Gastroesophageal sphincter (tissue), 4 donors: ENCODE measurements at regions not wholly inside any gene's neighbourhood (a gene's known extent, or its start where the extent isn't known, plus 50 kb on each side); places are given as distances from the start of the nearest gene placed in this dataset.

Source experiments
- ATAC-seq: fragments of 150-250 bp; one replicate; pipeline ENCODE4 v1.9.1; 2016; ENCODE audit warnings: mild to moderate bottlenecking, moderate library complexity
- H3K27ac ChIP-seq, 4 donors: fragments of 200-600 bp; sonication (generic) in 3 of 4; 1 replicate in 3 of 4; 2 replicates in 1 of 4; pipeline ENCODE4 v1.5.1; 2016 to 2019
- H3K27me3 ChIP-seq: fragments of 200-600 bp; sonication (generic); one replicate; pipeline ENCODE4 v1.5.1; 2019
- H3K36me3 ChIP-seq, 2 donors: fragments of 200-600 bp; sonication (generic); one replicate each; pipeline ENCODE4 v1.5.1; 2019; ENCODE audit warnings: control low read depth in 1 of 2
- H3K4me1 ChIP-seq, 3 donors: fragments of 200-600 bp; sonication (generic); 1 replicate in 2 of 3; 2 replicates in 1 of 3; pipeline ENCODE4 v1.5.1; 2016 to 2019; ENCODE audit warnings: control low read depth in 2 of 3
- H3K4me3 ChIP-seq, 2 donors: fragments of 200-600 bp; sonication (generic); one replicate each; pipeline ENCODE4 v1.5.1; 2019; ENCODE audit warnings: mild to moderate bottlenecking in 1 of 2, moderate library complexity in 1 of 2
- H3K9me3 ChIP-seq, 3 donors: fragments of 200-600 bp; sonication (generic); one replicate each; pipeline ENCODE4 v1.5.1; 2017 to 2019; ENCODE audit warnings: control low read depth in 2 of 3
- CTCF ChIP-seq, 4 experiments: fragments of 200-600 bp in 2 of 4; fragments of 450-650 bp in 2 of 4; sonication (generic) in 1 of 4; IDR thresholded peaks; one replicate each; pipeline ENCODE4 v1.5.1; 2017 to 2019; ENCODE audit warnings: antibody characterized with exemption in 4 of 4, mild to moderate bottlenecking in 2 of 4, moderate library complexity in 2 of 4
- EP300 ChIP-seq: sonication (generic); formaldehyde crosslinking; IDR thresholded peaks from one replicate; pipeline ENCODE4 v1.6.1; 2017; ENCODE audit warnings: antibody characterized with exemption, mild to moderate bottlenecking
- POLR2A ChIP-seq, 2 donors: fragments of 450-650 bp; IDR thresholded peaks; one replicate each; pipeline ENCODE4 v1.6.1; 2017; ENCODE audit warnings: antibody characterized with exemption in 2 of 2, mild to moderate bottlenecking in 2 of 2, moderate library complexity in 1 of 2
- POLR2AphosphoS5 ChIP-seq: sonication (generic); formaldehyde crosslinking; IDR thresholded peaks from one replicate; pipeline ENCODE4 v1.6.1; 2017; ENCODE audit warnings: antibody characterized with exemption
- WGBS, 2 donors: methylation state at CpG; one replicate each; pipeline ENCODE4 v1.1.5; 2018; ENCODE audit warnings: low coverage in 1 of 2; 5-methylcytosine and 5-hydroxymethylcytosine counted together

GRCh38 chr12:75724928-75725312 is 213.5 kb upstream of the KRR1 start:
- peak overlapping the region in 3 of 4 donors; percentile 25 to 56 (median 56) for H3K27ac ChIP-seq
- 7 to 9% methylated on average over 5 of the region's 5 CpGs for WGBS, 2 donors
- TF ChIP-seq CTCF (IDR thresholded peaks at IDR 0.05) = no peak
- TF ChIP-seq POLR2AphosphoS5 = peak; percentile 41
- H3K4me1 ChIP-seq = peaks cover 16 to 55% (median 26%) of the 10 kb centered on the region in 3 donors
- ATAC-seq = peak; percentile 42
- no peak overlapping the region for H3K4me3 ChIP-seq
- H3K27me3 ChIP-seq = no peaks in the 10 kb centered on the region
- H3K9me3 ChIP-seq = no peaks in the 10 kb centered on the region
- no peaks in the 10 kb centered on the region for H3K36me3 ChIP-seq

DNA sequence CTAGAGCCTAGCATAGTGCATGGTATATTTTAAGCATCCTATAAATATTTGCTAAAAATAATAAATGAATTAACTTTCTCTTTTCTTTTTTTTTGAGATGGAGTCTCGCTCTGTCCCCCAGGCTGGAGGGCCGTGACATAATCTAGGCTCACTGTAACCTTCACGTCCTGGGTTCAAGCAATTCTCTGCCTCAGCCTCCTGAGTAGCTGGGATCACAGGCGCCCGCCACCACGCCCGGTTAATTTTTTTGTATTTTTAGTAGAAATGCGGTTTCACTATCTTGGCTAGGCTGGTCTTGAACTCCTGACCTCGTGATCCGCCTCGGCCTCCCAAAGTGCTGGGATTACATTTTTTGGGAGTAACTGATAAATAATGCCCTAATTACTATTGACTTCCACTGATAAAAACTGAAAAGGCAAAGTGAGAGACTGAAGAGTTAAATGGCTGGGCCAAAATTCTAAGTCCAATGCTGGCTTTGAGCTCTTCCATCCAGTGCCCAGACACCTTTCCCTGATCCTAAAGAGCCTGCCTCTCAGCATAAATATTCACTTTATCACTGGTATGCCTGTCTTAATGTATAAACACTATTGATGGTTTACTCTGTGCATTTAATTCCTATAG is 213.0 kb upstream of the KRR1 start:
- no peaks in the 10 kb centered on the region for H3K9me3 ChIP-seq
- 73 to 84% methylated on average over 3 to 9 of the region's 11 CpGs for WGBS, 2 donors
- TF ChIP-seq CTCF (IDR thresholded peaks at IDR 0.05) = no peak
- no peak for TF ChIP-seq EP300
- no peak for TF ChIP-seq POLR2AphosphoS5
- no peak for TF ChIP-seq POLR2A (IDR thresholded peaks at IDR 0.05)
- no peaks in the 10 kb centered on the region for H3K36me3 ChIP-seq
- no peak overlapping the region for H3K4me3 ChIP-seq
- no peaks in the 10 kb centered on the region for H3K27me3 ChIP-seq
- H3K27ac ChIP-seq = peak overlapping the region in 3 of 4 donors; percentile 13 to 56 (median 56)
- ATAC-seq = no peak
- H3K4me1 ChIP-seq = peaks cover 16 to 55% (median 26%) of the 10 kb centered on the region in 3 donors

DNA sequence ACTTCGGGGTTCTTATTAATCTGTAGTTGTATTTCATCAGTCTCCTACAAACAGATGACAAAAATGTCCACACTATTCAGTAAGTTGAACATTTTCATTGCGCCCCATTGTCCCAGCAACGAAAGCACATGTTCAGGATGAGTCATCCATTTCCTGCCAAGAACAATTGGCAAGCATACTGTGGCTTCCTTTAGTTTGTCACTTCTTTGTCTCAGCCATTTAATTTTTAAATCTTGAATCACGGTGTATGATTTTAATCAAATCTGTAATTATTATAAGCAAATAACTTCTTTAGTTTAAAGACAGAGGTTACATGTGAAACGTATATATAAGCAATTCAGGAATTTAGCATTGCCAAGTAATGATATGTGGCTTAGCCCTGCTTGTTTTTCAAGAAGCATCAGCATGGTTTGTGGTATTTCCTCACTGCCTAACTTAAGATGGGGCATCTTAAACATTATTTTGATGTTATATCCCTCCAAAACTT is 211.3 kb upstream of the KRR1 start:
- Histone ChIP-seq H3K4me1 (peaks cover 16 to 55% (median 26%) of the 10 kb centered on the region in 3 donors), H3K27ac (peak overlapping the region; percentile 56 to 66 (median 62)), H3K9me3 (no peaks in the 10 kb centered on the region), H3K36me3 (no peaks in the 10 kb centered on the region), H3K4me3 (no peak overlapping the region), H3K27me3 (no peaks in the 10 kb centered on the region)
- 0 to 3% methylated on average over 5 of the region's 5 CpGs for WGBS, 2 donors
- peak; percentile 83 for ATAC-seq
- TF ChIP-seq CTCF (IDR thresholded peaks at IDR 0.05) = no peak
- TF ChIP-seq EP300 = no peak
- TF ChIP-seq POLR2AphosphoS5 = peak; percentile 84
- no peak for TF ChIP-seq POLR2A (IDR thresholded peaks at IDR 0.05)

GRCh38 chr12:75721796-75722195 is 210.4 kb upstream of the KRR1 start:
- Histone ChIP-seq H3K36me3 (no peaks in the 10 kb centered on the region), H3K27ac (peak overlapping the region; percentile 27 to 66 (median 61)), H3K4me1 (peaks cover 16 to 55% (median 26%) of the 10 kb centered on the region in 3 donors), H3K27me3 (no peaks in the 10 kb centered on the region), H3K4me3 (no peak overlapping the region), H3K9me3 (no peaks in the 10 kb centered on the region)
- TF ChIP-seq EP300 (no peak), POLR2AphosphoS5 (no peak), POLR2A (IDR thresholded peaks at IDR 0.05) (no peak), CTCF (IDR thresholded peaks at IDR 0.05) (no peak)
- 54 to 75% methylated on average over 2 of the region's 2 CpGs for WGBS, 2 donors
- no peak for ATAC-seq
